ENCODE measurements at regions not wholly inside any gene's neighbourhood (a gene's known extent, or its start where the extent isn't known, plus 50 kb on each side); places are given as distances from the start of the nearest gene placed in this dataset.

GRCh38 chr5:63774939-63775338 is 187.3 kb downstream of the HTR1A start:
- Histone ChIP-seq H2BK120ac (replicated peaks; ENCODE audit: low read depth, low read length) (no peak overlapping the region), H3K4me1 (replicated peaks in 1 of 4; ENCODE audit: control insufficient read depth in 3 of 4, insufficient read depth in 4 of 4, low read length in 3 of 4) (no peaks in the 10 kb centered on the region), H3K14ac (ENCODE audit: insufficient read length) (no peak overlapping the region), H3K4me3 (ENCODE audit: extremely low read depth in 1 of 4, insufficient read depth in 2 of 4, low read depth in 3 of 4, low read length in 4 of 4) (no peak overlapping the region), H2AFZ (ENCODE audit: low read length) (no peak overlapping the region), H3K18ac (ENCODE audit: extremely low read depth, low read length) (no peak overlapping the region), H3K23me2 (ENCODE audit: low read depth, low read length) (no peaks in the 10 kb centered on the region), H3K4me2 (ENCODE audit: insufficient read depth in 1 of 2, low read depth in 2 of 2, low read length in 2 of 2) (no peak overlapping the region), H2AK5ac (ENCODE audit: low read depth, low read length) (no peak overlapping the region), H4K5ac (ENCODE audit: insufficient read length, low read depth, low read length) (no peak overlapping the region), H2BK5ac (ENCODE audit: low read depth, low read length) (no peak overlapping the region), H4K20me1 (replicated peaks in 1 of 2; ENCODE audit: control insufficient read depth in 1 of 2, insufficient read depth in 2 of 2, low read length in 2 of 2) (no peaks in the 10 kb centered on the region), H3K36me3 (ENCODE audit: control insufficient read depth in 2 of 4, insufficient read depth in 4 of 4, low read length in 3 of 4) (no peaks in the 10 kb centered on the region), H3K23ac (ENCODE audit: insufficient read length) (no peak overlapping the region), H3K4ac (replicated peaks; ENCODE audit: insufficient read length, low read depth, low read length) (no peak overlapping the region), H4K8ac (ENCODE audit: extremely low read depth, insufficient read depth, low read length) (no peak overlapping the region), H3K79me2 (ENCODE audit: control insufficient read depth in 1 of 2, insufficient read depth in 2 of 2, low read length in 2 of 2) (no peaks in the 10 kb centered on the region), H3K56ac (replicated peaks; ENCODE audit: insufficient read length, low read depth, low read length) (no peak overlapping the region), H4K91ac (replicated peaks; ENCODE audit: insufficient read length, low read length) (no peak overlapping the region), H3K9ac (replicated peaks in 1 of 4; ENCODE audit: extremely low read depth in 1 of 4, low read depth in 3 of 4, low read length in 3 of 4) (no peak overlapping the region), H3K9me3 (ENCODE audit: insufficient read depth in 2 of 2, low read depth in 1 of 2, low read length in 1 of 2) (no peaks in the 10 kb centered on the region), H3K27ac (ENCODE audit: low read depth, low read length) (no peak overlapping the region), H3K79me1 (ENCODE audit: low read depth, low read length) (no peaks in the 10 kb centered on the region), H2BK20ac (ENCODE audit: low read length) (no peak overlapping the region), H2BK12ac (ENCODE audit: low read depth, low read length) (no peak overlapping the region), H2BK15ac (ENCODE audit: low read length) (no peak overlapping the region), H3K27me3 (replicated peaks in 1 of 4; ENCODE audit: control insufficient read depth in 3 of 4, extremely low read depth in 1 of 4, insufficient read depth in 3 of 4, low read length in 3 of 4) (no peaks in the 10 kb centered on the region)
- WGBS, 2 experiments (ENCODE audit: extremely low coverage in 1 of 2, insufficient coverage in 1 of 2, insufficient read length in 1 of 2, insufficient replicate concordance in 2 of 2, low coverage in 1 of 2, low lambda C conversion rate in 2 of 2, missing lambda C conversion rate in 1 of 2), result 100% methylated on average over 1 of the region's 1 CpG; no CpG with 5 or more reads in 1 of the 2 experiments
- POLR2A ChIA-PET (ENCODE audit: partially characterized antibody), result no interaction called here
- CTCF ChIA-PET (ENCODE audit: partially characterized antibody), result no interaction called here
- TF ChIP-seq GTF2F1 (IDR thresholded peaks at IDR 0.05; ENCODE audit: borderline replicate concordance, low read depth, low read length), result no peak
- TF ChIP-seq POU5F1 (IDR thresholded peaks at IDR 0.05; ENCODE audit: low read depth, low read length), result no peak
- no peak for TF ChIP-seq YY1 (IDR thresholded peaks at IDR 0.05; ENCODE audit: low read depth, low read length)
- TF ChIP-seq KDM5A (IDR thresholded peaks at IDR 0.05; ENCODE audit: low read length), result no peak
- no peak for TF ChIP-seq RFX5 (IDR thresholded peaks at IDR 0.05; ENCODE audit: borderline replicate concordance, low read depth, low read length)
- TF ChIP-seq HDAC2 (IDR thresholded peaks at IDR 0.05; ENCODE audit: borderline replicate concordance in 1 of 2, low read depth in 2 of 2, low read length in 2 of 2), result no peak
- TF ChIP-seq CREB1 (IDR thresholded peaks at IDR 0.05), result no peak
- no peak for TF ChIP-seq ATF2 (IDR thresholded peaks at IDR 0.05; ENCODE audit: low read length)
- no peak for TF ChIP-seq RAD21 (IDR thresholded peaks at IDR 0.05 in 1 of 2, conservative IDR thresholded peaks at IDR 0.05 in 1 of 2; ENCODE audit: low read depth in 2 of 2, low read length in 2 of 2)
- DNase-seq (ENCODE audit: low read depth in 1 of 2, low spot score in 2 of 2) (no peak), FAIRE-seq (no peak)

Measured in H1 (cell line).